H7 (cell line): ENCODE measurements at regions not wholly inside any gene's neighbourhood (a gene's known extent, or its start where the extent isn't known, plus 50 kb on each side); places are given as distances from the start of the nearest gene placed in this dataset.
A peak's percentile ranks its signal among the peaks of the same experiment; 100 is the strongest.

ENCODE experiments used
- DNase-seq: peaks from one replicate; pipeline ENCODE4 v3.0.0; 2012
- H3K27me3 ChIP-seq: 2 replicates; pipeline ENCODE4 v1.6.0; 2011; ENCODE audit warnings: mild to moderate bottlenecking, low read length; ENCODE audit not compliant: control insufficient read depth, insufficient read depth
- H3K36me3 ChIP-seq: replicated peaks from 2 replicates; pipeline ENCODE4 v1.5.1; 2011; ENCODE audit warnings: low read length; ENCODE audit not compliant: control insufficient read depth, insufficient read depth
- H3K4me3 ChIP-seq: 2 replicates; pipeline ENCODE4 v1.5.1; 2011; ENCODE audit warnings: low read depth, mild to moderate bottlenecking, control low read depth, low read length, moderate library complexity; ENCODE audit not compliant: insufficient read depth

- DNase-seq, result no peak
- Histone ChIP-seq H3K4me3 (no peak overlapping the region), H3K36me3 (no peaks in the 10 kb centered on the region), H3K27me3 (no peaks in the 10 kb centered on the region)
These were observed 166.1 kb upstream of the MYO16 start for GRCh38 chr13:108463340-108463739.

- no peaks in the 10 kb centered on the region for H3K36me3 ChIP-seq
- no peak overlapping the region for H3K4me3 ChIP-seq
- no peak for DNase-seq
- no peaks in the 10 kb centered on the region for H3K27me3 ChIP-seq
These were observed 158.5 kb upstream of the MYO16 start for GRCh38 chr13:108470921-108471320.

DNA sequence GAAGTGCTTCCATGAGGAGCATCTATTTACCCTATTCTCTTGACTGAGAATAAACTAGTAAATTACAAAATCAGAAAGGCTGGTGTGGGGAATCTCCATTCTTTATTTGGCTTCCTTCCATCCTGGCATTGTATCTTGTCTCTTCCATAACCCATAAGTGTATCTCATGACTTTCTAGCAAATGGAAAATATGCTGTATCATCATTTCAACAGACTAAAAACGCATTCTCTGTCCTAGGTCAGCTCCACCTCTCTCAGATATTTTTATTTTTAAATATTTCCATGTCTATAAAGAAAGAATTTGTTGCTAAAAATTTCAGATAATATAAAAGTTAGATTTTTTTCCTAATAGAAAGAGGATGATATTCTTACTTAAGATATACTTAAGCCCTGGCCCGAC lies 154.2 kb upstream of the MYO16 start:
- H3K27me3 ChIP-seq, result no peaks in the 10 kb centered on the region
- no peak for DNase-seq
- no peak overlapping the region for H3K4me3 ChIP-seq
- H3K36me3 ChIP-seq, result no peaks in the 10 kb centered on the region

GRCh38 chr13:108477376-108477775 lies 152.0 kb upstream of the MYO16 start:
- no peaks in the 10 kb centered on the region for H3K36me3 ChIP-seq

GRCh38 chr13:108478179-108478578 lies 151.2 kb upstream of the MYO16 start:
- Histone ChIP-seq H3K4me3 (no peak overlapping the region), H3K27me3 (no peaks in the 10 kb centered on the region), H3K36me3 (no peaks in the 10 kb centered on the region)
- no peak for DNase-seq

More at GRCh38 chr13:108477376-108477775, 152.0 kb upstream of the MYO16 start:
- Histone ChIP-seq H3K4me3 (no peak overlapping the region), H3K27me3 (no peaks in the 10 kb centered on the region)
- DNase-seq, result no peak

DNA sequence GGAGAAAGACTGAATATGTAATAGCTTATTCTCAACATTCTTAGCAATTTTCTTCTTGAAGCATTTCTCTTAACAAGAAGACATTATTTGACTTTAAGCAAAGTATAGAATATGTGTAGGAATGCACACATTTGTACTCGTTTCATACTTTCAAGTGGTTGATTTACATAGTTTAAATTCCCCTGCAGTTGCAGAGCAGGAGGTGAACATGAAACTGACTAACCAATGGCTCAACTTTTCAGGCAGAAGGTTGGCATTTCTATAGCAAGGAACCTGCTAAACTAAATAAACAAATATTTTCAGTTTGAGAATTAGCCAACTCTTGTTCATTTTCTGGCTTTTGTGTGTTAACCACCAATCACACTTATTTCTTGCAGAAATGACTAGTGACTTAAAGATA lies 145.4 kb upstream of the MYO16 start:
- H3K4me3 ChIP-seq, result no peak overlapping the region
- H3K36me3 ChIP-seq, result no peaks in the 10 kb centered on the region
- no peaks in the 10 kb centered on the region for H3K27me3 ChIP-seq
- no peak for DNase-seq

- no peaks in the 10 kb centered on the region for H3K36me3 ChIP-seq
- no peaks in the 10 kb centered on the region for H3K27me3 ChIP-seq
- no peak overlapping the region for H3K4me3 ChIP-seq
- no peak for DNase-seq
These were observed 143.3 kb upstream of the MYO16 start for GRCh38 chr13:108486096-108486495.

GRCh38 chr13:108494991-108495645 lies 134.3 kb upstream of the MYO16 start:
- H3K27me3 ChIP-seq, result peaks cover 46% of the 10 kb centered on the region

GRCh38 chr13:108495646-108496361 lies 133.6 kb upstream of the MYO16 start:
- Histone ChIP-seq H3K4me3 (peak overlapping the region; percentile 50), H3K27me3 (peaks cover 46% of the 10 kb centered on the region), H3K36me3 (no peaks in the 10 kb centered on the region)
- peak; percentile 69 for DNase-seq

More at GRCh38 chr13:108494991-108495645, 134.3 kb upstream of the MYO16 start:
- peak; percentile 45 for DNase-seq
- Histone ChIP-seq H3K4me3 (peak overlapping the region; percentile 50), H3K36me3 (no peaks in the 10 kb centered on the region)

DNA sequence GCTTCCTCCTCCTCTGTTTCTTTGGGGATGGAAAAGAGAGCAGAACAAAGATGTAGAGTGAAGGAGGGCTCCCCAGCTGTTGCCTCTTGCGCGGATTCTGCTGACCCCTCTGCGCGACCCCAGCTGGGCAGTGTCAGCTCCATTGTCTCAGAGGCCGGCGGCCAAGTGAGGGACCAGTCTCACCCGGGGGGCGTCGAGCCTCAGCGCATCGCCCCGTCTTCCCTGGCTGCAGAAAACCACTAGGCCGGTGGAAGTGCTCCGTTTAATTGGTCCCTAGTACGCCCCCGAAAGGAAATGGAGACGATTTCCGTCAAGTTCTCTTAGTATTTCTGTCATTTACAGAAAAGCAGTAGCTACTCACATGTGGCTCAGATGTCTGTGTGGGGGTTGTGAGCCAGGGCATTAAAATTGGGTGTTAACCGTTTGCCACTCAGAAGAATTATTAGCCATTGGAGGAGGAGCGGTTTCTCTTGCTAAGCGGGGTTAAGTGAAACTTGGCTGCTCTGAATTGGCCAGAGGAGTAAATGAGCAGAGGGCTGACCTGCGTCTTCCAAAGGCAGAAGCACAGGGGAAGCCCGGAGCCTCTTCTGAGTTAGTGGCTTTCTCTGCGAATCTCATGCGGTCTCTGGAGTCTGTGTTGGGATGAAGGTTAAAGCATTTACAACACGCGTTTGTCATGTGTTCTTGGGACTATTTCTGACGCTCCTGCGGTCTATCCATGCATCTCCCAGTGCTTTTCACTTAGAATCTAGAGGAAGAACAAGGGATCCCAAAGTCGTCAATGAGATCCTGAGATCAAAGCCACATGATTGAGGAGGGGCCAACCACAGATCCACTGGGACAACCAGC lies 132.8 kb upstream of the MYO16 start:
- Histone ChIP-seq H3K27me3 (peaks cover 46% of the 10 kb centered on the region), H3K4me3 (peak overlapping the region; percentile 50), H3K36me3 (no peaks in the 10 kb centered on the region)
- peak; percentile 43 for DNase-seq

DNA sequence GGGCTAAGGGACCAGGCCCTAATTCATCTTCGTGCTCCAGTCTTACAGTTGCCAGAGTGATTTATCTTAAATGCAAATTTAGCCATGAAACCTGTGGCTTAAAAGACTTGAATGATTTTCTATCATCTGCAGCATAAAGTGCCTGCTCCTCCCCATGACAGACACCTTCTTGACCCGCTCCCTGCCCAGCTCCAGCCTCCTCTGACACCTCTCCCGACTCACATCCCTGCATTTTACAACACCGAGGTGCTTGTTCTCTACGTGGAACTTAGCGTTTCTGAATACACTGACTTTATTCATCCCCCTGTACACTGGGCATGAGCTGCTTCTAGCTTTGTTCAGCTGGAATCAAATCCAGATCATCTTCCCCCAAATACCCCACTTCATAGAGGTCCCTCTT lies 128.7 kb upstream of the MYO16 start:
- H3K27me3 ChIP-seq, result peaks cover 26% of the 10 kb centered on the region
- DNase-seq, result no peak
- H3K36me3 ChIP-seq, result no peaks in the 10 kb centered on the region
- no peak overlapping the region for H3K4me3 ChIP-seq

- Histone ChIP-seq H3K36me3 (no peaks in the 10 kb centered on the region), H3K4me3 (no peak overlapping the region), H3K27me3 (no peaks in the 10 kb centered on the region)
- peak; percentile 69 for DNase-seq
These were observed 121.1 kb upstream of the MYO16 start for GRCh38 chr13:108508263-108508662.

DNA sequence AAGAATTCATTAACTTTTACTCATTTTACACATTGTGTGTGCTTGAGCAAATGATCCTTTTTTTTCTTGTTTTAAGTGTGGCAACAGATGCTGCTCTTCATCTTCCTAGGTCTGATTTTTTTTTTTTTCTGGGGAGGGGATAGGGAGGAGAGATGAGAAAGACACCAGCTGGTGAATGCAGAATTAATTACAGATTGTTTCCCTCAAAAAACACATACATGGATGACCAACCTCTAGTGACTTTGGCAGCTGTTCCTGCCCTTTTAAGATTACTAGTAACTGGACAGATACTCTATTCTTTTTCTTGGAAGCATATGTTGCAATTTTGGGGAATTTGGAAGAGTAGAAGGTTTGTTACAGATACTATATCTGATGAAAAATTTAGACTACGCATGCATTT lies 103.6 kb upstream of the MYO16 start:
- no peaks in the 10 kb centered on the region for H3K36me3 ChIP-seq
- H3K4me3 ChIP-seq, result no peak overlapping the region
- DNase-seq, result no peak
- no peaks in the 10 kb centered on the region for H3K27me3 ChIP-seq

DNA sequence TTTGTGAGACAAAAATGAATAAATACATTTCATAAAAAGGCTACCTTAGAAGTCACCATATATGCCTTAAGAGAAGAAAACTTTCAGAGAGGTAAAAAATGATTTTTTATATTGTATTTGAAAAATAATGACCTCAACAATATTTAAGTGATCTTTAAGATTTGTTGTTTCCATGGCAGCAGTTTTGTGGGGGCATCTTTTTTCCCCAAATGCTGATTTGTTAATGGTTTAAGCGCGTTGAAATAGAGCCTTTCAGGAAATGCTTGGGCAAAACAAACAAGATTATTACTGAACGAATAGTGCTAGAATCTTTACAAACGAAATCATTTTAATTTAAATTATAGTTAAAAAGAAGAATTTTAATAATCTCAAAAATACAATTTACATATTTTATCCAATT lies 103.1 kb upstream of the MYO16 start:
- DNase-seq, result no peak
- H3K4me3 ChIP-seq, result no peak overlapping the region
- no peaks in the 10 kb centered on the region for H3K36me3 ChIP-seq
- H3K27me3 ChIP-seq, result no peaks in the 10 kb centered on the region

DNA sequence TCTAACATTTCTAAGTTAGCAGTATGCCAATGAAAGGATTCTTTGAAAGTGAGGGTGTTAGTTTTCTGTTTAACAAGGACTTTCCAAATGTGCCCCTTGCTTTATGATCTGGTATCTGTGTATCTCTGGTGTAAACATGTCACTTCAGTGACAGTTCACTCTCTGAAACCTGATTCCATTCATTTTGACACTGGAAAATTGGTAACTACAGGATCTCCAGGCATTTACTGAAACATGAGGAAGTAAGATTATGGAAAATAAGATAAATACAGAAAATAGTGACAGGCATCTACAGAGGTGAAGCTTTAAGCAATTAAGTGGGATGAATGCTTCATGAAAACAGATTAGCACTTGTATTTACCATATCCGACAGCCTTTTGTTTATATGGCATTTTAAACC lies 101.6 kb upstream of the MYO16 start:
- Histone ChIP-seq H3K27me3 (no peaks in the 10 kb centered on the region), H3K4me3 (no peak overlapping the region)
- DNase-seq, result no peak

More for the DNA sequence above, 101.6 kb upstream of the MYO16 start:
- H3K36me3 ChIP-seq, result no peaks in the 10 kb centered on the region
